Midbrain (tissue), 1 donor: ENCODE measurements at regions not wholly inside any gene's neighbourhood (a gene's known extent, or its start where the extent isn't known, plus 50 kb on each side); places are given as distances from the start of the nearest gene placed in this dataset.
"Not testable (repeated sequence)": the region's sequence is repeated elsewhere in the genome, so short reads cannot be mapped to it uniquely, and the experiment has no call there.

ENCODE experiments used
- DNase-seq: peaks from one replicate; lab custom pipeline; 2025; lab: John Stamatoyannopoulos, UW

DNA sequence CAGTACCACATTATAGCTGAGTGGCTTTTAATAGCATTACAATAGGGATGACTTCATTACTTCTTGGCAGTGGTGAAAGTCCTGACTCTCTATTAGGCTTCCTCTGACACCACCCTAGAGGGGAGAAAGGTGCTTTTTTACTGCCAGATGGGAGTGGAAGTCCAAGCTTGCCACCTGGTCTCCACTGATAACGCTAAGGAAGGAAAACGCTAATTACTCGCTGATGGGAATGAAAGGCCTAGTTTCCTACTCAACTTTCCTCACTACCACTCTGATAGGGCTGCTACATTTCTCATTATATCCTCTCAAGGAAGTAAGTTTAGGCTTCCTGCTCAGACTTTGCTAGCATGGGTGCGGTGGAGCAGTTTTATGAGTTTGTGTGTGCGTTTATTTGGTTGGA, 62.3 kb upstream of the PAGE3 start:
- no peak for DNase-seq

DNA sequence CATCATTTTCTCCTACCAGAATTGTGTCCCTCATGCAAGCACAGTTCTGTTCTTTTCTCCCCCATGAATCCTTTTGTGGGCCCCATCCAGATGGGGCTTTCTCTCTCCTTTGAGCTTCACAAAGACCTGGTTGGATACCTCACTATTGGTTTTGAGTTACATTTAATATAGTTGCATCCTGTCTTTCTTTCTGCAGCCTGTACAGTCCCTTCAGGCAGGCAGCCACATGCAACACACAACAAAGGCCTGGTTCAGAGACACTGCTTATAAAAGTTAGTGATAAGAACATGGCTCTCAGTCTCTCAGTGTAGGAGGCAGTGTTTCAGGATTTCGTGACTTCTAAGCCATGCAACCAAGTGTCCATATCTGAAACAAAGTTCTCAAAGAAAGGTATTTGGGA, 70.6 kb upstream of the PAGE3 start:
- DNase-seq = no peak

DNA sequence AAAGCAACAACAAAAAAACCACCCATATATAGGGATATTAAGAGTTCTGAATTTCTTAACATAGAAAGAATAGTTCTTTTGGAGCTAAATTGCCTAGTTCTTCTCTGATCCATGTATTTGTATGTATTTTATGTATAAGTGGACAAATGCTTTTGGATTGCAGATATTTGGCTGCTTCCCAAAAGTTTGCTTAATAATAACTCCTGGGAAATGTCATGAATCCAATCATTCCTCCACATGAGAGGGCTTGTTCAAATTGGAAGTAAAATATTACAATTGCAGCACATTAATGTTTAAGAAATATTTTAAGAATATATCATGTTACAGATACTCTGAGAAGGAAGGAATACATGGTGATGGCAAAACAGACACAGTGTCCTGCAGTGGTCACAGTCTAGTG, 71.5 kb upstream of the PAGE3 start:
- no peak for DNase-seq

DNA sequence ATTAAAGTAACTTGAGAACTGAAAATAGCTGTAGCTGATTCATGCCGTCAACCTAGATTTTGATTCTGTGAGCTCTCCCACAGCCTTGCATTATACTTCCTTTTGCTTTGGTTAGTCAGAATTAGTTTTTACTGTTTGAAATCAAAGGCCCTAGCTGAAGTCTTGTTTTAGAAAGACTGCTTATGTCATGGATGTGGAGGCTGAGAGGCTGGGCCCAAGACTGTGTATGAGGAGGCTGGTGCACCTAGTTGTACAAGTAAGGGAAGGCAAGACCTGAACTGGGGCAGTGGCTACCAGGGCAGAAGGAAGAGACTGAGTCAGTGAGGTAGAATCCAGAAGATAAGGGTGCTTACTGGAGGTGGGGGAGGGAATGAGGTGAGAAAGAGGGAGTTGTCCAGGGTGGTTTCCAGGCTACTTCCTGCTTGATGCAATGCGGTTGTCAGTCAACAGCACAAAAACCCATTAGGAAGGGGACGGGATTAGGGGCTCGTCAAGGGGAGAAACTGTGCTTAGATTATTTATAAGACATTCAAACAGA, 76.2 kb upstream of the PAGE3 start:
- no peak for DNase-seq

DNA sequence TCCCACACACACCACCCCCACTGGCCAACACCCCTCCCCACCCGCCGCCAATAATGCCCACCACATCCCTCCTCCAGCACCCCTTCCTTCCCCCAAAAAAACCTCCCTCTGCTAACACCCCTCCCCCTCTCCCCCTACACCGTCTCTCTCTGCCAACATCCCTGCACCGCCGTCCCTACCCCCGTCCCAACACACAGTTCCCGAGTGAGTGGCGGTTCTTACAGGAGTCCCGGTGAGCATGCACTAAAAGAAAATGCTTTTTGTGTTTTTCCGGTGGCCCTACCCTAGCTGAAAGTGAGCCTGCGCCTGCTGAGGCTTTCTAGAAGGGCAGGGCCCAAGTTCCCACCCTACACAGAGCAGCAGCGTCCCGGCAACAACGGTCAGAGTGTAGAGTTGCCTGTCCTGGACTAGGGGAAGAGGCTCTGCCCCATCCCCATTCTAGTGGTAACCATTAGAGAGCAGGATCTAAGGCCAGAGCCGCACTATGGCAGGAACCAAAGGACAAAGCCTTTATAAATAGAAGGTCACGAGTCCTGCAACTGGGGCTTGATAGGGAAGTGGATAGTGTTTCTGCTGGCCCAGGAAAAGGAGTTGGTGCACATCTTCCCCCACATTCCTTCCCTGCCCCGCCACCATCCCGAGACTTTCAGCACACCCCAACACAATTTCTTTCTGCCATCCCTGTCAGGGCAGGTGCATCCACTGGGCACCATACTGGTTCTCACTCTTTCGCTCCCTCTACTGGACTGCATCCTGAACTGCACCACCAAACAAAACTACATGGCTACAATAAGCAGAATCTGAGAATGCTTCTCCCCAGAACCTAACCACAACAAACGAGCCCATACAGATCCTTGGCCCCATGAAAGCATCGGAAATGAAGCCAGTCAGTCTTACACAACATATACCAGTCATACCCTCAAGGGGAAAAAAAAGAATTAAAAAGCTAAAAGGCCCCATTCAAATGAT, 78.1 kb upstream of the PAGE3 start:
- DNase-seq = peak; percentile 7

DNA sequence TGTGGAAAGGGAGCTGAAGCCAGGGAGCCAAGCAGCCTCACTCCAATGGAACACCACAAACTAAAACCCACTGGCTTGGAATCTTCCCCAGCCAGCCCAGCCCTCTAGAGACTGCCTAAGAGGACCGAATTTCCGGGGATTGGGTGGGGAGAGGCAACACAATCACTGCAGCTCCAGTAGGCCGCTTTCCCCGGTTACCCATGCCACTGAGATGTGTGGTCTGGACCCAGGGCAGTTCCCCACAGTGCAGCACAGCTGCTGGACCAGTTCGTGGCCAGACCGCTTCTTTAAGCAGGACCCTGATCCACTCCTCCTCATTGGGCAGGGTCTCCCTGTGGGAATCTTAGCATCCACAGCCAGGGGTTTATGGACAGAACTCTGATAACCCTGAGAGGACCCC, 91.9 kb upstream of the PAGE3 start:
- no peak for DNase-seq

DNA sequence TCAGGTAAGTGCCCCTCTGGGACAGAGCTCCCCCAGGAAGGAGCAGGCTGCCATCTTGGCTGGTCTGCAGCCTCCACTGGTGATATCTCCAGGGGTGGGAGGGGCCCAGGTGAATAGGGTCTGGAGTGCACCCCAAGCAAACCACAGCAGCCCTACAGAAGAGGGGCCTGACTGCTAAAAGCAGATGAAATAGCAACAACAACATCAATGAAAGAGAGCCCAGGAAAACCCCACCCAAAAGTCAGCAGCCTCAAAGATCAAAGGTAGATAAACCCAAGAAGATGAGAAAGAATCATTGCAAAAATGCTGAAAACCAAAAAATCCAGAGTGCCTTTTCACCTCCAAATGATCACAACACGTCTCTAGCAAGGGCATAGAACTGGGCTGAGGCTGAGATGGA, 92.5 kb upstream of the PAGE3 start:
- DNase-seq = no peak

DNA sequence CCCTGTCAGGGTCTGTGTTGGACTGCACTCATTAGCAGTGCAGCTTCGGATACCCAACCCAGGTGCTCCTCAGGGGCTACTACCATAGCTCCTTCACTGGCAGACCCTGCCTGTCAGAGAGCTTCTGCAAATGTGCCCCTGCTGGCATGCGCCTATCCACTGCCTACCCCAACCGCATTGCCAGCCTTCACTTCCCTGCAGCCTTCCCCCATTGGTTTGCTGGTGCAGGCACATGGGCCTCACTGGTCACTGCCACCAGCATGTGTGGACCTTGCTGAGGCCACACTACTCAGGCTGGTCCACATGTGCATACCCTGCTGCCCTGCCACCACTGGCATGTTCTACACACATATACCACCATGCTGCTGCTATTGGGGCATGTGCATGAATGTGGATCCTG, 72.5 kb upstream of the MAGEH1 start:
- no peak for DNase-seq

DNA sequence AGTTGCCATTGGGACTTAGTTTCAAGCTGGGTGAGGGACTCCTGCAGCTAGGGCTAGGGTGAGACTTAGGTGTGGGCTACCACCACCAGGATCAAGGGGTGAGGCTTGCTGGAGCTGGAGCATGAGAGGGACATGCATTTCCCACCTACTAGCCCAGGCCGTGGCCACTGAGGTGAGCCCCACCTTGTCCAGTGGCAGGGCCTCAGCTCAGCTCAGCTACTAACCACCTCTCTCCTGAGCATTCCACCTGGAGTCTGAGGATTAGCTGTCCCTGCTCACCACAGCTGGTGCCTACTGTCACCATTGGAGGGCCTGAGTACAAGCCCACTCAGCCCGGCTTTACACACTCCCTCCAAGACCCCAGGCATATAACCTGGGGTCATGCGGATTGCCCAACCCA, 62.6 kb upstream of the MAGEH1 start:
- DNase-seq = no peak

DNA sequence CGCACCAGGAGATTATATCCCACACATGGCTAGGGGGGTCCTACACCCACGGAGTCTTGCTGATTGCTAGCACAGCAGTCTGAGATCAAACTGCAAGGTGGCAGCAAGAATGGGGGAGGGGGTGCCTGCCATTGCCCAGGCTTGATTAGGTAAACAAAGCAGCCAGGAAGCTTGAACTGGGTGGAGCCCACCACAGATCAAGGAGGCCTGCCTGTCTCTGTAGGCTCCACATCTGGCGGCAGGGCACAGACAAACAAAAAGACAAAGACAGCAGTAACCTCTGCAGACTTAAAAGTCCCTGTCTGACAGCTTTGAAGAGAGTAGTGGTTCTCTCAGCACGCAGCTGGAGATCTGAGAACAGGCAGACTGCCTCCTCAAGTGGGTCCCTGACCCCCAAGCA, 55.1 kb upstream of the MAGEH1 start:
- not testable (repeated sequence) for DNase-seq
